ENCODE measurements at regions not wholly inside any gene's neighbourhood (a gene's known extent, or its start where the extent isn't known, plus 50 kb on each side); places are given as distances from the start of the nearest gene placed in this dataset.

- TF ChIP-seq CTCF (conservative IDR thresholded peaks at IDR 0.05; ENCODE audit: low read depth, low read length) (no peak), EZH2 (IDR thresholded peaks at IDR 0.05; ENCODE audit: borderline replicate concordance, low read depth, low read length, poor library complexity, severe bottlenecking) (no peak)
Measured at GRCh38 chr20:57947421-57948179, 237.8 kb upstream of the PMEPA1 start.
